ENCODE measurements at regions not wholly inside any gene's neighbourhood (a gene's known extent, or its start where the extent isn't known, plus 50 kb on each side); places are given as distances from the start of the nearest gene placed in this dataset.

DNA sequence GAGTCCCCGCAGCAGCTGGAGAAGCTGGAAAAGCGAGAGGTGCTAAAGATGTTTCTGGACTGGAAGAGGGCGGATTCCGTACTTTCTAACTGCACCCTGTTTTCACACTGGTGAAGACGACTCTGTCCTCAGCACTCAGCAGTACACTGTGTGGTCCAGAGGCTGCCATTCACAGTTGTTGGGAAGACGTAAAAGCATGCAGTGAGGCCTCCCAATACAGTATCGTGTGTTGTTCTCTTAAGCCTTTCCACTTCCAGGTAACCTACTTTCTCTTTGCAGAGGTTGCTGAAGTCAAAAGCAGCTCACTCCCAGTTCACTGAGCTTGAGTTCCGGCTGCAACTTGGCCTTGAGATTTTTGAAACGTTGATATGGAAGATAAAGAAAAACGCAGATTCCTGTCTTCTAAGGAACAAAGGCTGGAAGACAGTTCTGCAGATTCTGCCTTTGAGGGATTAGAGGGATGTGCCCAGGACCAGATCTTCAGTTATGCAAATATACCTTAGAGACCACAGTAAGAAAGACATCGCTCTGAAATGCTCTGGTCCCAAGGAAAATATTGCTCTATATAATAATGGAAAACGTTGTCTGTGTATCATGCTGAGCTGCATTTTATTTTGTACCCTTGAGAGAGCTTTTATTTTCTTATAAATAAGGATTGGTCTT is 540.9 kb downstream of the TRIML1 start:
- TF ChIP-seq, protein P1, sequence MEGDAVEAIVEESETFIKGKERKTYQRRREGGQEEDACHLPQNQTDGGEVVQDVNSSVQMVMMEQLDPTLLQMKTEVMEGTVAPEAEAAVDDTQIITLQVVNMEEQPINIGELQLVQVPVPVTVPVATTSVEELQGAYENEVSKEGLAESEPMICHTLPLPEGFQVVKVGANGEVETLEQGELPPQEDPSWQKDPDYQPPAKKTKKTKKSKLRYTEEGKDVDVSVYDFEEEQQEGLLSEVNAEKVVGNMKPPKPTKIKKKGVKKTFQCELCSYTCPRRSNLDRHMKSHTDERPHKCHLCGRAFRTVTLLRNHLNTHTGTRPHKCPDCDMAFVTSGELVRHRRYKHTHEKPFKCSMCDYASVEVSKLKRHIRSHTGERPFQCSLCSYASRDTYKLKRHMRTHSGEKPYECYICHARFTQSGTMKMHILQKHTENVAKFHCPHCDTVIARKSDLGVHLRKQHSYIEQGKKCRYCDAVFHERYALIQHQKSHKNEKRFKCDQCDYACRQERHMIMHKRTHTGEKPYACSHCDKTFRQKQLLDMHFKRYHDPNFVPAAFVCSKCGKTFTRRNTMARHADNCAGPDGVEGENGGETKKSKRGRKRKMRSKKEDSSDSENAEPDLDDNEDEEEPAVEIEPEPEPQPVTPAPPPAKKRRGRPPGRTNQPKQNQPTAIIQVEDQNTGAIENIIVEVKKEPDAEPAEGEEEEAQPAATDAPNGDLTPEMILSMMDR (conservative IDR thresholded peaks at IDR 0.05; ENCODE audit: low read depth, low read length) = no peak
- no peak for TF ChIP-seq EZH2 (IDR thresholded peaks at IDR 0.05; ENCODE audit: low read length, unreplicated experiment)

Data from PC-3 (cell line).